Neural progenitor cell (in vitro differentiated cells): ENCODE measurements at regions not wholly inside any gene's neighbourhood (a gene's known extent, or its start where the extent isn't known, plus 50 kb on each side); places are given as distances from the start of the nearest gene placed in this dataset.

ENCODE experiments used
- CTCF ChIP-seq: fragments of 200-600 bp; sonication (generic); IDR thresholded peaks from 2 replicates; pipeline ENCODE4 v1.5.1; 2017; ENCODE audit warnings: antibody characterized with exemption, mild to moderate bottlenecking
- EZH2 ChIP-seq: fragments of 200-600 bp; sonication (generic); IDR thresholded peaks from 2 replicates; pipeline ENCODE4 v1.6.1; 2017; ENCODE audit warnings: antibody characterized with exemption, mild to moderate bottlenecking, moderate library complexity
- EZH2phosphoT487 ChIP-seq: fragments of 200-600 bp; sonication (generic); IDR thresholded peaks from 2 replicates; pipeline ENCODE4 v1.6.1; 2017; ENCODE audit warnings: antibody characterized with exemption

- TF ChIP-seq CTCF (no peak), EZH2 (no peak), EZH2phosphoT487 (no peak)
These were observed 251.2 kb downstream of the ETS1 start for GRCh38 chr11:128336203-128336602.
